ENCODE measurements at regions not wholly inside any gene's neighbourhood (a gene's known extent, or its start where the extent isn't known, plus 50 kb on each side); places are given as distances from the start of the nearest gene placed in this dataset.

DNA sequence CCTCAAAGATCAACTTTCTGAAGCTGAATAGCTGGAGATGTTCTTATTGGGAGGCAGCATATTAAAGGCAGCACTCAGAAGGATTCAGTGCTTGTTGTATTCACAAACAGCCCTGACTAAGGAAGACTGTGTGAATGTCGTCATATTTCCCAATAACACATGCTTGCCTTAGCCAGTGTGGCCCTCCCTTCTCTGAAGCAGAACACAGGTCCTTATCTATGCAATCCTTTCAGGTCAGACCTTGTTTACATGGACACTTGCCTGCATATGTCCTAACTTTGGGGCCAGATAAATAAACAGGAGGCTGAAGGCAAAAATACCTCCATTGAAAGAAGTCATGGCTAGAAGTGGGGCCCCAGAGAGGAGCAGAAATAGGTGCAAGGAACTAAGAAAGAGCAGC is 97.2 kb downstream of the SLC4A3 start:
- no peak for TF ChIP-seq CTCF (IDR thresholded peaks at IDR 0.05; ENCODE audit: low read depth, low read length, missing control alignments)
- no peak overlapping the region for H3K4me3 ChIP-seq (replicated peaks; ENCODE audit: low read depth, low read length)
- no peak for DNase-seq (ENCODE audit: extremely low read depth, low read depth)

DNA sequence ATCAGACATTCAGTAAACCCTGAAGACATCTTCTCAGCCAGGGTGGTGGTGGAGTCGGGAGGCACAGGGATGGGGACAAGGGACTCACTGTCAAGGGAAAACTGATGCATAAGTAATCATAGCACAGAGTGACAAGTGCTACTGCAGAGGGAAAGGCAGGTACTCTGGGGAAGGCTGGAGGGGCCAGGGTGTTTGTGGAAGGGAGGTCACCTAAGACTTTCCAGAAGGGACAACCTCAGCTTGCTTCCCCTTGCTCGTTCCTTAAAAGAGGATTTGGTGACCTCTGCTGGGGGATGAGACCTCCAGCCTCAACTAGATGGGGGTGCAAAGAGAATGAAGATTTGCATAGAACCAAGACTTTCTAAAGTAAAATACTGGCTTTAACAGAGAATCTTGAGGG is 99.5 kb downstream of the SLC4A3 start:
- no peak for DNase-seq (ENCODE audit: extremely low read depth, low read depth)
- TF ChIP-seq CTCF (IDR thresholded peaks at IDR 0.05; ENCODE audit: low read depth, low read length, missing control alignments) = peak; percentile 30
- no peak overlapping the region for H3K4me3 ChIP-seq (replicated peaks; ENCODE audit: low read depth, low read length)

GRCh38 chr2:219727771-219728429 is 100.5 kb downstream of the SLC4A3 start:
- TF ChIP-seq CTCF (IDR thresholded peaks at IDR 0.05; ENCODE audit: low read depth, low read length, missing control alignments) = no peak
- H3K4me3 ChIP-seq (replicated peaks; ENCODE audit: low read depth, low read length) = no peak overlapping the region
- no peak for DNase-seq (ENCODE audit: extremely low read depth, low read depth)

DNA sequence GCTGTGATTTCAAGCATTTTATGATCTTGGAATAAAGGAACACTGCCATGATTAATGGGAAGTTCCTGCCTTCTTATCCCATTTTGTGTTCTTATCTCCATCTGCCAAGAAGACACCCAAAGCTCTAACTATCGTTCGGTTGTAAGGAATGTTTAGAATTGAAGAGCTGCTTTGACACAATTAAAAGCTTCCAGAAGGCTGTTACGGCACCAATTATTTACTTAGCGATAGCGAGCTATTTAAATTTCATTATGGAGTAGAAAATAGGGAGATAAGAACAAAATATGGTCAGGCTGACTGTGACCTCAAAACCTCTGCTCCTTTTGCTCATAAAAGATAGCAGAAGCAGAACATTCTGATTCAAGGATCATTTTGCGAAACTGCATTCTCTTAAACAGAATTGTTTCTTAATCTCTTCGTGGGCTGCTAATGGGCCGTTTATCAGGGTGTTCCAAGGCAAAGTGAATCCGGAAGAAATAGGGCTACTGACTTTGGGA is 101.6 kb downstream of the SLC4A3 start:
- TF ChIP-seq CTCF (IDR thresholded peaks at IDR 0.05; ENCODE audit: low read depth, low read length, missing control alignments) = no peak
- DNase-seq (ENCODE audit: extremely low read depth, low read depth) = no peak

GRCh38 chr2:219731173-219731572 is 103.7 kb downstream of the SLC4A3 start:
- DNase-seq (ENCODE audit: extremely low read depth, low read depth) = no peak
- no peak overlapping the region for H3K4me3 ChIP-seq (replicated peaks; ENCODE audit: low read depth, low read length)
- TF ChIP-seq CTCF (IDR thresholded peaks at IDR 0.05; ENCODE audit: low read depth, low read length, missing control alignments) = no peak

More for the DNA sequence above, 101.6 kb downstream of the SLC4A3 start:
- H3K4me3 ChIP-seq (replicated peaks; ENCODE audit: low read depth, low read length) = no peak overlapping the region

DNA sequence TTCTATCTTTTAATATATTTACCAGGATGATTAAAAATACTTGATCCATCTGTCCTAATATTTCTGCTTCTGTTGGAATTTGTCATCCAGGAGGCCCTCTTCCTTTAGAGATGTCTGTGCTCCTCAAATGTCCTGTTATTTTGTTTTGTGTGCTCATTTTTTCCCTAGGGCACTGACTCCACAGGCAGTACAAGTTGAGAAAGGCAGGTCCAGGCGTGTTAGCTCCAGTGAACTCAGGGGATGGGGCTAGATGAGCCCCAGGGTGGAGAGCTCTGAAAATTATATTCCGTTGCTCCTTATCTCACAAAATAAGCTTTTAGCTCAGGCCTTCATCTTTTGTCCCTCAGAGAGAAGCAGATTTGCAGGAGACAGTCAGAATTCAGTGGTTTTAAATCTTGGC is 105.7 kb downstream of the SLC4A3 start:
- H3K4me3 ChIP-seq (replicated peaks; ENCODE audit: low read depth, low read length) = no peak overlapping the region
- no peak for TF ChIP-seq CTCF (IDR thresholded peaks at IDR 0.05; ENCODE audit: low read depth, low read length, missing control alignments)
- no peak for DNase-seq (ENCODE audit: extremely low read depth, low read depth)

DNA sequence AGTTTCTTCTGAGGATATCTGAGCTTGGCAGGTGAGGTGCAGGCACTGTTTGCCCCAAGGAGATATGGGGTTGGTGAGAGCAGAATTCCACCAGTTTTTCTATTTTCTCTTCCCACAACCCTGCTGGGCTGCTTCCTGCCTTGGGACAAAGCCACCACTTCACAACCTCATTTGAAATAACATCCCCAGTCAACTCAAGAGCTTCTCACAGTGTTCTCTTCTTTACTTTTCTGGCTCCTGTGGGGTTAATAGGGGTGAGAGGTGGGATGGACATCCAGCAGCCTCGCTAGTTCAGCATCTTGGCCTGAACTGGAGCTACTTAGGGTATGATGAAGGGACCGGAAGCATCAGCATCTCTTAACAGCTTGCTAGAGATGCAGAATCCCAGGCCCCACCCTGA is 106.3 kb downstream of the SLC4A3 start:
- no peak overlapping the region for H3K4me3 ChIP-seq (replicated peaks; ENCODE audit: low read depth, low read length)
- no peak for TF ChIP-seq CTCF (IDR thresholded peaks at IDR 0.05; ENCODE audit: low read depth, low read length, missing control alignments)
- DNase-seq (ENCODE audit: extremely low read depth, low read depth) = no peak

All from HFF-Myc (cell line).